HUES64 (cell line): ENCODE measurements at regions not wholly inside any gene's neighbourhood (a gene's known extent, or its start where the extent isn't known, plus 50 kb on each side); places are given as distances from the start of the nearest gene placed in this dataset.
A peak's percentile ranks its signal among the peaks of the same experiment; 100 is the strongest.

ENCODE experiments used
- H3K27ac ChIP-seq: 2 replicates; pipeline ENCODE4 v1.7.0; 2013; ENCODE audit warnings: low read depth, low read length, inconsistent platforms
- H3K27me3 ChIP-seq: 2 replicates; pipeline ENCODE4 v1.6.1; 2013; ENCODE audit warnings: mild to moderate bottlenecking, low read length; ENCODE audit not compliant: insufficient read depth
- H3K36me3 ChIP-seq: 2 replicates; pipeline ENCODE4 v1.6.1; 2013; ENCODE audit warnings: mild to moderate bottlenecking, low read length; ENCODE audit not compliant: insufficient read depth
- H3K4me1 ChIP-seq: 2 replicates; pipeline ENCODE4 v1.6.1; 2013; ENCODE audit warnings: mild to moderate bottlenecking, low read length, moderate library complexity; ENCODE audit not compliant: insufficient read depth
- H3K4me3 ChIP-seq: 2 replicates; pipeline ENCODE4 v1.5.1; 2013; ENCODE audit warnings: mild to moderate bottlenecking, low read length, moderate library complexity
- H3K9ac ChIP-seq: 2 replicates; pipeline ENCODE4 v1.6.1; 2013; ENCODE audit warnings: mild to moderate bottlenecking, low read depth, low read length
- H3K9me3 ChIP-seq: 2 replicates; pipeline ENCODE4 v1.6.1; 2013; ENCODE audit warnings: low read depth, low read length; ENCODE audit not compliant: insufficient read depth
- WGBS: fragments of 150-250, 120-280 bp; methylation state at CpG from one replicate; pipeline ENCODE4 v1.1.7; 2013; ENCODE audit warnings: missing lambda C conversion rate; 5-methylcytosine and 5-hydroxymethylcytosine counted together

DNA sequence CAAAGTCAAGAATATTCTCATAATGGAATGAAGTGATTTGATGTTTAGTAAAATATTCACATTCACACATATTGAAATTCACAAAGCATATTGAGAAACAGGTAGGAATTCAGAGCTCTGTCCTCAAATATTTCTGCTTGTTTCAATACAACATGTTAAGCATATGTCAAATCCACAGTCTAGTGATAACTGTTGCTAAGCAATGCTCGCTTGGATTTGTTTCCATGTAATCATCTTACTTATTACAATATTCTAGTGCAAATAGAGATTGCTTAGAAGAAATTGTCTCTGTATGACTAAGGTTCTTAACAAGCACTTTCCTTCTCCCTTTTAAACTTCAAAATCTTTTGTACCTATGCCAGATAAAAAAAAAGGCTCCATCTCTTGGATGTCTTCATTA is 995.7 kb downstream of the CDH18 start:
- H3K36me3 ChIP-seq: no peaks in the 10 kb centered on the region
- no peak overlapping the region for H3K27ac ChIP-seq
- H3K4me3 ChIP-seq: no peak overlapping the region
- H3K9me3 ChIP-seq: no peaks in the 10 kb centered on the region
- H3K27me3 ChIP-seq: no peaks in the 10 kb centered on the region
- no peak overlapping the region for H3K9ac ChIP-seq
- no CpG with 5 or more reads among the region's 1 CpG for WGBS
- peaks cover 18% of the 10 kb centered on the region for H3K4me1 ChIP-seq

GRCh38 chr5:18999478-18999877 is 988.5 kb downstream of the CDH18 start:
- Histone ChIP-seq H3K36me3 (no peaks in the 10 kb centered on the region), H3K4me3 (no peak overlapping the region), H3K9me3 (no peaks in the 10 kb centered on the region), H3K27ac (no peak overlapping the region), H3K4me1 (no peaks in the 10 kb centered on the region), H3K9ac (no peak overlapping the region), H3K27me3 (no peaks in the 10 kb centered on the region)

DNA sequence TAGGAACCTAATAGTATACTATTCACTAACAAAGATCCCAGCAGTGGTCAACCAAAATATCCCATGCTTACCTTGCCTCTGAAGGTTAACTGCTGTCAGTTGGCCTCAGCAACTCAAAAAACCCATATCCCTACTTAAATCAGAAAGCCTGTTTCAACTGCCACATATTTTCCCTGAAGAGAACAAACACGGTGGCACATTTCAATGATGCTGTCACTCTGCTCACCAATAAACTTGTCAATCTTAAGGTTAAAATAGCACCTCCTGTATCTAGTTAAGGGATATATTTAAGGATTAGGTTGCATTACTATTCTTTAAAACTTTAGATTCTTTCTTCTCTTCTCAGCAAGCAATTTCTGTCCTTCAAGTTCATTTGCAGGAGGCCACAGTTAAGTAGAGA is 986.9 kb downstream of the CDH18 start:
- Histone ChIP-seq H3K36me3 (no peaks in the 10 kb centered on the region), H3K9me3 (no peaks in the 10 kb centered on the region), H3K27me3 (no peaks in the 10 kb centered on the region), H3K4me3 (no peak overlapping the region), H3K27ac (no peak overlapping the region), H3K9ac (no peak overlapping the region), H3K4me1 (no peaks in the 10 kb centered on the region)
- 79% methylated on average over 1 of the region's 1 CpG for WGBS

DNA sequence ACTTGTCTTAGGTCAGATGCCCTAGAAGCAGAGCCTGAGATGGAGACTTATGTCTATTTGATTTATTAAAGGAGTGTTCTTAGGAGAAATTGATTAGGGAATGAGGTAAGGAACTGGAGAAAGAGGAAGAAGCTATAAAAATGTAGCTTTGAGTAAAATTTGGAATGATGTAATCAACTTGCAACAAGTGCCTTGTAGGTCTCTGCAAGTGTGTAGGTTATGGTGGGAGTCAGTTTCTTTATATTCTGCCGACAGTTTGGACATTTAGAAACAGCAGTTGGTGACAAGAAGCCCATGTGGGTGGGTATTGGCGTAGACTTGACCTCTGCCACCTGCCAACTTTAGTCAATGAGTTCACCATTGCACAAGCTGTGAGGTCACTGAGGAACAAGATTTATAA is 986.5 kb downstream of the CDH18 start:
- H3K27ac ChIP-seq: no peak overlapping the region
- H3K4me3 ChIP-seq: no peak overlapping the region
- 66% methylated on average over 2 of the region's 2 CpGs for WGBS
- H3K36me3 ChIP-seq: no peaks in the 10 kb centered on the region
- no peaks in the 10 kb centered on the region for H3K9me3 ChIP-seq
- H3K27me3 ChIP-seq: no peaks in the 10 kb centered on the region
- no peak overlapping the region for H3K9ac ChIP-seq
- H3K4me1 ChIP-seq: no peaks in the 10 kb centered on the region

- no peaks in the 10 kb centered on the region for H3K36me3 ChIP-seq
- H3K9me3 ChIP-seq: no peaks in the 10 kb centered on the region
- 100% methylated on average over 1 of the region's 1 CpG for WGBS
- no peak overlapping the region for H3K9ac ChIP-seq
- no peaks in the 10 kb centered on the region for H3K27me3 ChIP-seq
- no peaks in the 10 kb centered on the region for H3K4me1 ChIP-seq
- H3K27ac ChIP-seq: no peak overlapping the region
- H3K4me3 ChIP-seq: no peak overlapping the region
Measured at GRCh38 chr5:19002111-19002510, 985.9 kb downstream of the CDH18 start.

DNA sequence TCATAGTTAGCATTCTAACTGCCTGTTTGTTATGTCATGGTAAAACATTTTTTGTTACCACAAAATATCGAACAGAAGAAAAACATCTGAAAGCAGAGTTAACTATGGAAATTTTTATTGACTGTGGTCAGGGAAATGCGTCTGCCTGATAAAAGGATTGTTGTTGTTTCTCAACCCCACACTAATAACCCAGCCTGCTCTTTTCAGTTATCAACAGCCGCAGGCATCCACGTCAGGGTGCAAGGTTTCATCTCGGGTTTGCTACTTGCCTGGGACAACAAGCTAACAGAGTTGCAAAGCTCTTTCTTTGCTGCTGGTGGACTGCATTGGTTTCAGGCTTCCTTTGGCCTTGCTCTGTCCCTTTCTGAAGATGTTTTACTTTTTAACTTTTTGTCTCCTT is 969.2 kb downstream of the CDH18 start:
- no peak overlapping the region for H3K9ac ChIP-seq
- 0 out of 2 replicates have a peak, but pooled peaks cover 4% of the 10 kb centered on the region for H3K4me1 ChIP-seq
- no peaks in the 10 kb centered on the region for H3K9me3 ChIP-seq
- H3K36me3 ChIP-seq: no peaks in the 10 kb centered on the region
- H3K4me3 ChIP-seq: no peak overlapping the region
- H3K27me3 ChIP-seq: no peaks in the 10 kb centered on the region
- peak overlapping the region; percentile 9; the same call in 1 of the 2 replicates for H3K27ac ChIP-seq
- 57% methylated on average over 5 of the region's 5 CpGs for WGBS

DNA sequence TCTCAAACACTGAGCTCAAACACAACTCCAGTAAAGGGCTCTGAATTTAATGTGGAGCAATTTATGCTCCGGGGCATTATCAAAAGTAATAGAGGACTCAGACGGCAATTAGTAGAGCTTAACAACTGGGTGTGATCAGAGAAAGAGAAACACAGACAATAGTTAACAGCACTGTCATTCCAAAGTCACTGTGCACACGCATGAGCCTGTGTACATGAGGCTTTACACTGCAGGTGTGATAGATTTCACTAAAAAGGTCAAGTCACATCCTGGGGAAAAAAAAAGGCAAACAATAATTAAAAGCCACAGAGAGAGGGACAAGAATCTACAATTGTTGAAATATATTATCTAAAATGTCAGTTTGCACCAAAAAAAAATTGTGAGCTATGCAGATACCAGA is 956.5 kb downstream of the CDH18 start:
- Histone ChIP-seq H3K9me3 (no peaks in the 10 kb centered on the region), H3K27ac (no peak overlapping the region), H3K36me3 (no peaks in the 10 kb centered on the region), H3K4me1 (peaks cover 30% of the 10 kb centered on the region), H3K27me3 (no peaks in the 10 kb centered on the region), H3K4me3 (no peak overlapping the region), H3K9ac (no peak overlapping the region)
- 96% methylated on average over 3 of the region's 3 CpGs for WGBS

DNA sequence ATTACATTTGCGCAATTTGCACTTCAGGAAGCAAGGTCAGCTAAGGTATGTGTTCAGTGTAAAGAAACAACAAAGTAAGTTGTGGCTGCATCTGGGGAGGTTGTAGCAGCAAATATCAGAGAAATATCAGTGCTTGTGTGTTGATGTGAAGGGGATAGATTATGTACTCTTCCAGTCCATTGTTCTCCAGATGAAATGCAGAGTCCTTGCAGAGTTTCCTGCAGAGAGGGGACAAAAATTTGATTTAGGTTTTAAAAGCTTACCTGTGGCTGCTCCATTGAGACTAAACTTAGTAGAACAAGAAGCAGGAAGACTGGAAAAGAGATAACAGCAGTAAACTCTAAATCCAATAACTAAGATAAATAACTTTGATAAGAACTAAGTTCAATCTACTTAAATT is 952.2 kb downstream of the CDH18 start:
- Histone ChIP-seq H3K4me3 (no peak overlapping the region), H3K27me3 (no peaks in the 10 kb centered on the region), H3K27ac (no peak overlapping the region), H3K36me3 (no peaks in the 10 kb centered on the region), H3K9ac (no peak overlapping the region), H3K9me3 (no peaks in the 10 kb centered on the region), H3K4me1 (peaks cover 44% of the 10 kb centered on the region)
- WGBS: 39% methylated on average over 1 of the region's 1 CpG

GRCh38 chr5:19042106-19042505 is 945.9 kb downstream of the CDH18 start:
- Histone ChIP-seq H3K9ac (no peak overlapping the region), H3K4me3 (no peak overlapping the region), H3K36me3 (no peaks in the 10 kb centered on the region), H3K27me3 (no peaks in the 10 kb centered on the region), H3K9me3 (no peaks in the 10 kb centered on the region), H3K4me1 (peaks cover 8% of the 10 kb centered on the region; the same call in 1 of the 2 replicates), H3K27ac (no peak overlapping the region)
- WGBS: 96% methylated on average over 2 of the region's 2 CpGs

DNA sequence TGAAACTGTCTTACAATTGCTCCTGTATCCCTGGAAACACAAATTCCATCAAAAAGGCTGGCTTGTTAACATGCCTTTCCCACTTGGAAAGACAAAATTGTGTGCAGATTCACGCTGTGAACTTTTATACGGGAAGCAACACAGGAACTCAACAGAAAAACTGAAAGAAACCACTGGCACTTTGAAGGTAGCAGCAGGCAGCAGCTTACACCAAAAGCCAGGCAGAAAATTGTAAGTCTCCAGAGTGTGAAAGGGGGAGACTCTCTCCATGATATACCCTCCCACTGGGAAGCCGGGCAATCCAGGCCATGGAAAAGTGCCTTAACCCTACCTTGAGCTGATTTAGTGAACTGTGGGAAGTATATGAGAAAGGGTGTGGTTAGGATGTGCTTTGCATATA is 943.7 kb downstream of the CDH18 start:
- Histone ChIP-seq H3K9me3 (no peaks in the 10 kb centered on the region), H3K4me3 (no peak overlapping the region), H3K9ac (no peak overlapping the region), H3K27ac (no peak overlapping the region), H3K27me3 (no peaks in the 10 kb centered on the region), H3K4me1 (peaks cover 11% of the 10 kb centered on the region), H3K36me3 (no peaks in the 10 kb centered on the region)
- WGBS: 77% methylated on average over 3 of the region's 3 CpGs

DNA sequence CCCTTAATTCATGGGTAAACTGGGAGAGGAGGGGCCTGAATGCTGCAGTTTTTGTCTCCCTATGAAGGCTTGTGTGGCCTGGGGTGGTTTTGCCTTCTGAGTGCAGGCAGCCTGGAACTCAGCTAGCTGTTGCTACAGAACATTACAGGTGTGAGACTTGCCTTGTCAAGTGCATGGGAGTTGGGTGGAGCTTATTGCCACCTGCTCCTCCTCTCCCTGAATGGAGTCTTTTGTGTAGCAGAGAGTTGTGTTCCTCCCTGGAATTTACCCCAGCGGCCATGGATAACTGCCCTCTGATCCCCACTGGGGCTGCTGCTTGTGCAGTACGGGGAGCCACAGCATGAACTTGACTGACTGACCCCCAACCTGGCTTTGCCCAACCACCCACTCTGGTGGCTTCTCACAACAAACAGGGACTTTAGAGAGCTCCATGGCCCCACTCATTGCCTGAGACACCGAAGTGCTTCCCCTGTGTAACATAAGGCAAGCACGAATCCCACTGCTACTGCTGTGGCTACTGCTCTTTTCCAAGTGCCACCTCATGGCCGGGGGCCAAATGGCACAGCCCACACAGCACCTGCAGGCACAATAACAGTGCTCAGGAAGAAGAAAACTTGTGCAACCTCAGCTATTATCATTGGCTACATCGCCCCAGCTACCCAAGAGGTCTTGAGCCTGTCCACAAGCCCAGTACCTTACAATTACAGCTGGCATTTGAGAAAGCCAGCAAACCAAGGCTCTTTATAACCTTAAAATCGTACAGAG is 942.9 kb downstream of the CDH18 start:
- Histone ChIP-seq H3K4me3 (no peak overlapping the region), H3K9me3 (no peaks in the 10 kb centered on the region), H3K36me3 (no peaks in the 10 kb centered on the region), H3K27me3 (no peaks in the 10 kb centered on the region), H3K4me1 (peaks cover 11% of the 10 kb centered on the region), H3K9ac (no peak overlapping the region), H3K27ac (no peak overlapping the region)
- WGBS: 79% methylated on average over 7 of the region's 7 CpGs

- peak overlapping the region; percentile 81; the same call in 1 of the 2 replicates for H3K27ac ChIP-seq
- WGBS: 68% methylated on average over 9 of the region's 9 CpGs
- H3K27me3 ChIP-seq: no peaks in the 10 kb centered on the region
Measured at GRCh38 chr5:19047277-19047676, 940.7 kb downstream of the CDH18 start.

More at GRCh38 chr5:19047277-19047676, 940.7 kb downstream of the CDH18 start:
- H3K36me3 ChIP-seq: no peaks in the 10 kb centered on the region
- H3K9me3 ChIP-seq: no peaks in the 10 kb centered on the region
- peaks cover 11% of the 10 kb centered on the region for H3K4me1 ChIP-seq
- no peak overlapping the region for H3K4me3 ChIP-seq
- H3K9ac ChIP-seq: peak overlapping the region; percentile 42; the same call in 1 of the 2 replicates
